Small intestine (tissue), 7 donors: ENCODE measurements at regions not wholly inside any gene's neighbourhood (a gene's known extent, or its start where the extent isn't known, plus 50 kb on each side); places are given as distances from the start of the nearest gene placed in this dataset.
"Not testable (repeated sequence)": the region's sequence is repeated elsewhere in the genome, so short reads cannot be mapped to it uniquely, and the experiment has no call there.

Experiments
- DNase-seq, 2 donors: peaks; one replicate each; pipeline versions ENCODE4 v3.0.0 to v3.0.0-alpha.2; 2013
- FAIRE-seq: peaks from 2 replicates; lab custom pipeline; 2012; peaks lifted over from hg19 to GRCh38; lab: Jason Lieb, UNC
- H3K27ac ChIP-seq, 3 donors: one replicate each; pipeline ENCODE4 v1.5.1; 2013; ENCODE audit warnings: low read length in 2 of 3, mild to moderate bottlenecking in 2 of 3, control low read depth in 1 of 3, inconsistent platforms in 1 of 3, low read depth in 1 of 3, moderate library complexity in 1 of 3
- H3K27me3 ChIP-seq, 3 donors: one replicate each; pipeline ENCODE4 v1.6.1; 2013; ENCODE audit warnings: low read length in 3 of 3, inconsistent platforms in 1 of 3; ENCODE audit not compliant: control insufficient read depth in 3 of 3, insufficient read depth in 3 of 3
- H3K36me3 ChIP-seq, 3 donors: one replicate each; pipeline ENCODE4 v1.6.1; 2013; ENCODE audit warnings: low read length in 3 of 3, inconsistent platforms in 1 of 3, low read depth in 1 of 3, mild to moderate bottlenecking in 1 of 3, moderate library complexity in 1 of 3; ENCODE audit not compliant: control insufficient read depth in 3 of 3, insufficient read depth in 2 of 3
- H3K4me1 ChIP-seq, 3 donors: one replicate each; pipeline ENCODE4 v1.6.1; 2013; ENCODE audit warnings: low read length in 2 of 3, inconsistent platforms in 1 of 3, low read depth in 1 of 3, mild to moderate bottlenecking in 1 of 3, moderate library complexity in 1 of 3; ENCODE audit not compliant: control insufficient read depth in 3 of 3, insufficient read depth in 2 of 3
- H3K4me3 ChIP-seq, 3 donors: one replicate each; pipeline ENCODE4 v1.5.1; 2013; ENCODE audit warnings: low read length in 3 of 3, control low read depth in 1 of 3, inconsistent platforms in 1 of 3, low read depth in 1 of 3, mild to moderate bottlenecking in 1 of 3, moderate library complexity in 1 of 3
- H3K9me3 ChIP-seq, 2 donors: one replicate each; pipeline ENCODE4 v1.6.1; 2013; ENCODE audit warnings: low read depth in 1 of 2, low read length in 1 of 2; ENCODE audit not compliant: control insufficient read depth in 2 of 2, insufficient read depth in 1 of 2
- WGBS, 3 donors: extraction: QIAGEN DNeasy Blood & Tissue Kit; methylation state at CpG; one replicate each; pipeline ENCODE4 v1.1.7; 2013; 5-methylcytosine and 5-hydroxymethylcytosine counted together
- donor health status: healthy with polysubstance abuse.
- donor health status: control.
- donor health status: control.
- donor health status: Bipolar disorder and iron deficiency.
- donor health status: healthy.

GRCh38 chr12:9502845-9503244 is 104.9 kb downstream of the KLRB1 start:
- not testable (repeated sequence) for H3K9me3 ChIP-seq, FAIRE-seq, H3K4me1 ChIP-seq, H3K27ac ChIP-seq, H3K4me3 ChIP-seq, DNase-seq, H3K36me3 ChIP-seq, H3K27me3 ChIP-seq
- WGBS, 3 donors: 77 to 100% (median 100%) methylated on average over 1 of the region's 1 CpG

- not testable (repeated sequence) for DNase-seq, H3K4me1 ChIP-seq, H3K36me3 ChIP-seq, H3K9me3 ChIP-seq, H3K27me3 ChIP-seq, H3K27ac ChIP-seq, H3K4me3 ChIP-seq, FAIRE-seq
Observed at GRCh38 chr12:9493325-9493724, 114.4 kb downstream of the KLRB1 start.

- not testable (repeated sequence) for H3K4me3 ChIP-seq, H3K27me3 ChIP-seq, H3K4me1 ChIP-seq, H3K36me3 ChIP-seq, H3K27ac ChIP-seq, FAIRE-seq, H3K9me3 ChIP-seq, DNase-seq
- 98% methylated on average over 3 of the region's 3 CpGs; no CpG with 5 or more reads in 1 of the 3 donors for WGBS, 3 donors
Observed at GRCh38 chr12:9481289-9481688, 126.4 kb downstream of the KLRB1 start.

GRCh38 chr12:9474197-9474596 is 133.5 kb downstream of the KLRB1 start:
- H3K36me3 ChIP-seq, H3K27ac ChIP-seq, DNase-seq, H3K4me3 ChIP-seq, H3K9me3 ChIP-seq, H3K27me3 ChIP-seq, FAIRE-seq, H3K4me1 ChIP-seq: not testable (repeated sequence)
- WGBS, 3 donors: 42 to 85% (median 61%) methylated on average over 2 of the region's 2 CpGs

GRCh38 chr12:9473638-9474037 is 134.1 kb downstream of the KLRB1 start:
- not testable (repeated sequence) for FAIRE-seq, H3K36me3 ChIP-seq, H3K4me1 ChIP-seq, H3K27me3 ChIP-seq, H3K27ac ChIP-seq, DNase-seq, H3K4me3 ChIP-seq, H3K9me3 ChIP-seq
- WGBS, 3 donors: 88 to 94% (median 91%) methylated on average over 1 of the region's 1 CpG

GRCh38 chr12:9471501-9471900 is 136.2 kb downstream of the KLRB1 start:
- not testable (repeated sequence) for H3K4me1 ChIP-seq, H3K4me3 ChIP-seq, H3K36me3 ChIP-seq, H3K27ac ChIP-seq, H3K27me3 ChIP-seq, DNase-seq, FAIRE-seq, H3K9me3 ChIP-seq
- WGBS, 3 donors: 93 to 95% (median 94%) methylated on average over 6 to 8 of the region's 8 CpGs

GRCh38 chr12:9470367-9470766 is 137.3 kb downstream of the KLRB1 start:
- H3K27ac ChIP-seq, FAIRE-seq: not testable (repeated sequence)

GRCh38 chr12:9469956-9470355 is 137.8 kb downstream of the KLRB1 start:
- not testable (repeated sequence) for H3K4me1 ChIP-seq, H3K27ac ChIP-seq, FAIRE-seq, H3K9me3 ChIP-seq, H3K27me3 ChIP-seq, DNase-seq, H3K36me3 ChIP-seq, H3K4me3 ChIP-seq
- 4 to 91% (median 48%) methylated on average over 1 of the region's 1 CpG for WGBS, 3 donors

More at GRCh38 chr12:9470367-9470766, 137.3 kb downstream of the KLRB1 start:
- not testable (repeated sequence) for H3K4me3 ChIP-seq, H3K27me3 ChIP-seq, H3K36me3 ChIP-seq, H3K4me1 ChIP-seq, H3K9me3 ChIP-seq, DNase-seq
- WGBS, 3 donors: 63 to 82% (median 74%) methylated on average over 1 of the region's 1 CpG

- H3K4me3 ChIP-seq, FAIRE-seq, H3K36me3 ChIP-seq, H3K4me1 ChIP-seq, DNase-seq, H3K27me3 ChIP-seq, H3K27ac ChIP-seq, H3K9me3 ChIP-seq: not testable (repeated sequence)
- WGBS, 3 donors: 35 to 64% (median 59%) methylated on average over 2 of the region's 2 CpGs
Observed at GRCh38 chr12:9469463-9469862, 138.3 kb downstream of the KLRB1 start.
